Parathyroid adenoma (tissue), 2 donors: ENCODE measurements at regions not wholly inside any gene's neighbourhood (a gene's known extent, or its start where the extent isn't known, plus 50 kb on each side); places are given as distances from the start of the nearest gene placed in this dataset.

Experiments used
- H2AFZ ChIP-seq: fragments of 300-600 bp; sonication (generic); one replicate; pipeline ENCODE4 v1.7.0; 2017; ENCODE audit warnings: antibody characterized with exemption, mild to moderate bottlenecking
- H3K27ac ChIP-seq: fragments of 300-600 bp; sonication (generic); one replicate; pipeline ENCODE4 v1.7.0; 2017
- H3K27me3 ChIP-seq: fragments of 300-600 bp; sonication (generic); one replicate; pipeline ENCODE4 v1.7.0; 2017; ENCODE audit warnings: low read length; ENCODE audit not compliant: control insufficient read depth, insufficient read depth
- H3K36me3 ChIP-seq: fragments of 300-600 bp; sonication (generic); one replicate; pipeline ENCODE4 v1.7.0; 2017; ENCODE audit warnings: low read length; ENCODE audit not compliant: control insufficient read depth, insufficient read depth
- H3K4me1 ChIP-seq: fragments of 300-600 bp; sonication (generic); one replicate; pipeline ENCODE4 v1.7.0; 2017; ENCODE audit warnings: control low read depth
- H3K4me2 ChIP-seq: fragments of 300-600 bp; sonication (generic); one replicate; pipeline ENCODE4 v1.7.0; 2017; ENCODE audit warnings: low read length
- H3K4me3 ChIP-seq: fragments of 300-600 bp; sonication (generic); one replicate; pipeline ENCODE4 v1.7.0; 2017; ENCODE audit warnings: low read depth, low read length
- H3K79me2 ChIP-seq: fragments of 300-600 bp; sonication (generic); one replicate; pipeline ENCODE4 v1.7.0; 2017; ENCODE audit warnings: control low read depth
- H3K9ac ChIP-seq: fragments of 300-600 bp; sonication (generic); one replicate; pipeline ENCODE4 v1.7.0; 2017; ENCODE audit warnings: mild to moderate bottlenecking
- H3K9me3 ChIP-seq: fragments of 300-600 bp; sonication (generic); one replicate; pipeline ENCODE4 v1.7.0; 2017; ENCODE audit warnings: low read length; ENCODE audit not compliant: control insufficient read depth
- TF ChIP-seq, protein P1 (sequence below): fragments of 300-600 bp; sonication (generic); IDR thresholded peaks from one replicate; pipeline ENCODE4 v1.7.0; 2017; ENCODE audit warnings: antibody characterized with exemption, mild to moderate bottlenecking
- donor health status: primary hyperparathyroidism.

GRCh38 chr7:35530124-35531109, 164.5 kb downstream of the HERPUD2 start:
- Histone ChIP-seq H3K36me3 (no peaks in the 10 kb centered on the region), H3K4me3 (no peak overlapping the region), H3K9me3 (no peaks in the 10 kb centered on the region), H2AFZ (no peak overlapping the region), H3K27ac (no peak overlapping the region), H3K4me1 (no peaks in the 10 kb centered on the region), H3K27me3 (no peaks in the 10 kb centered on the region), H3K9ac (no peak overlapping the region), H3K79me2 (no peaks in the 10 kb centered on the region), H3K4me2 (no peak overlapping the region)
- TF ChIP-seq, protein P1, sequence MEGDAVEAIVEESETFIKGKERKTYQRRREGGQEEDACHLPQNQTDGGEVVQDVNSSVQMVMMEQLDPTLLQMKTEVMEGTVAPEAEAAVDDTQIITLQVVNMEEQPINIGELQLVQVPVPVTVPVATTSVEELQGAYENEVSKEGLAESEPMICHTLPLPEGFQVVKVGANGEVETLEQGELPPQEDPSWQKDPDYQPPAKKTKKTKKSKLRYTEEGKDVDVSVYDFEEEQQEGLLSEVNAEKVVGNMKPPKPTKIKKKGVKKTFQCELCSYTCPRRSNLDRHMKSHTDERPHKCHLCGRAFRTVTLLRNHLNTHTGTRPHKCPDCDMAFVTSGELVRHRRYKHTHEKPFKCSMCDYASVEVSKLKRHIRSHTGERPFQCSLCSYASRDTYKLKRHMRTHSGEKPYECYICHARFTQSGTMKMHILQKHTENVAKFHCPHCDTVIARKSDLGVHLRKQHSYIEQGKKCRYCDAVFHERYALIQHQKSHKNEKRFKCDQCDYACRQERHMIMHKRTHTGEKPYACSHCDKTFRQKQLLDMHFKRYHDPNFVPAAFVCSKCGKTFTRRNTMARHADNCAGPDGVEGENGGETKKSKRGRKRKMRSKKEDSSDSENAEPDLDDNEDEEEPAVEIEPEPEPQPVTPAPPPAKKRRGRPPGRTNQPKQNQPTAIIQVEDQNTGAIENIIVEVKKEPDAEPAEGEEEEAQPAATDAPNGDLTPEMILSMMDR: no peak

- Histone ChIP-seq H3K9ac (no peak overlapping the region), H3K9me3 (no peaks in the 10 kb centered on the region), H3K36me3 (no peaks in the 10 kb centered on the region), H3K79me2 (no peaks in the 10 kb centered on the region), H3K27me3 (no peaks in the 10 kb centered on the region), H3K4me1 (no peaks in the 10 kb centered on the region), H3K4me3 (no peak overlapping the region), H3K4me2 (no peak overlapping the region), H3K27ac (no peak overlapping the region), H2AFZ (no peak overlapping the region)
- TF ChIP-seq, protein P1: no peak
Measured at GRCh38 chr7:35529713-35530112, 165.2 kb downstream of the HERPUD2 start.

DNA sequence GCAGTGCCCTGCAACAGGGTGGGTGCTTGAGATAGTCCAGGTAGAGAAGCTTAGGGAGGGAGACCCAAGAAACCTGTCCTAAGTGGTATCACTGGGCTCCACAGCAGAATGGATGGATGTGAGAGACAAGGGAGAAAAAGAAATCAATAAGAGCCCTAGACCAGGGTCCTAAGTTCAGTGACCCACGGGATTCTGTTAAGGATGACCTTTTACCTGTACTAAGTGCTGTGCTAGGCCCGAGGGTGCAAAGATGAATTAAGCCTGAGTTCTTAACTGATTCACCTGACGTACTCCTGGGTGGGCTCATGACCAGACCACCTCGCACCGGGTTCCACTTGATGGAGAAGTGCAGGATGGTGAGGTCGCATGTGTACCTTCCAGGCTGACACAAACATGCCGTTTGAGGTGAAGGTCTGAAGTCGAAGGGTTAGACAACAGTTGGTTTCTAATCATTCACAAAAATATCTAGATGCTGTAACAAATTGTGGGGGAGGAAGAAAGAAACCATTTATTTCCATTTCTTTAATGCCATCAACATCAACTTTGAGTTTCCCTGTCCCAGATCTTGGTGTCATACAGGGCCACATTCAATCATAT, 166.5 kb downstream of the HERPUD2 start:
- no peak overlapping the region for H3K9ac ChIP-seq
- H3K4me2 ChIP-seq: no peak overlapping the region
- H3K27ac ChIP-seq: no peak overlapping the region
- H3K4me1 ChIP-seq: no peaks in the 10 kb centered on the region
- H3K27me3 ChIP-seq: no peaks in the 10 kb centered on the region
- H3K36me3 ChIP-seq: no peaks in the 10 kb centered on the region
- no peaks in the 10 kb centered on the region for H3K79me2 ChIP-seq
- no peak overlapping the region for H2AFZ ChIP-seq
- TF ChIP-seq, protein P1: no peak
- H3K4me3 ChIP-seq: no peak overlapping the region
- no peaks in the 10 kb centered on the region for H3K9me3 ChIP-seq

GRCh38 chr7:35526645-35527044, 168.3 kb downstream of the HERPUD2 start:
- Histone ChIP-seq H3K27me3 (no peaks in the 10 kb centered on the region), H3K79me2 (no peaks in the 10 kb centered on the region), H3K4me2 (no peak overlapping the region), H2AFZ (no peak overlapping the region), H3K9me3 (no peaks in the 10 kb centered on the region), H3K4me3 (no peak overlapping the region), H3K4me1 (no peaks in the 10 kb centered on the region), H3K36me3 (no peaks in the 10 kb centered on the region), H3K27ac (no peak overlapping the region), H3K9ac (no peak overlapping the region)
- TF ChIP-seq, protein P1: no peak
